IMR-90 (cell line): ENCODE measurements at regions not wholly inside any gene's neighbourhood (a gene's known extent, or its start where the extent isn't known, plus 50 kb on each side); places are given as distances from the start of the nearest gene placed in this dataset.

ENCODE experiments used
- ATAC-seq: fragments of 200-7000 bp; cut with Tn5 transposase; 2 replicates; pipeline ENCODE4 v1.9.1; 2020; ENCODE audit warnings: low read depth, mild to moderate bottlenecking, moderate library complexity
- BruUV-seq: library from RNA; stranded (reverse); fragments of 400-500 nt; replicated peaks from 2 replicates; lab custom pipeline; 2021; lab: Mats Ljungman, UMichigan
- CTCF ChIA-PET: fragments of 300-600 bp; formaldehyde crosslinking; extraction: SDS; loops from one replicate; lab custom pipeline; 2021; ENCODE audit warnings: antibody characterized with exemption; lab: Yijun Ruan, JAX
- POLR2A ChIA-PET: fragments of 300-600 bp; sonication (Branson Sonifier 250); formaldehyde crosslinking; loops from one replicate; lab custom pipeline; 2022; ENCODE audit warnings: antibody characterized with exemption; ENCODE audit not compliant: unreplicated experiment; lab: Charles Lee
- DNase-seq: peaks from one replicate; pipeline ENCODE4 v3.0.0; 2013
- H2AFZ ChIP-seq: replicated peaks from 2 replicates; pipeline ENCODE3; 2013; ENCODE audit warnings: low read length, mild to moderate bottlenecking; ENCODE audit not compliant: poor library complexity
- H2AK5ac ChIP-seq: 2 replicates; pipeline ENCODE4 v1.6.1; 2013; ENCODE audit warnings: low read depth, low read length, inconsistent platforms
- H2AK9ac ChIP-seq: replicated peaks from 2 replicates; pipeline ENCODE3; 2013; ENCODE audit warnings: mild to moderate bottlenecking, low read depth, low read length, moderate library complexity; ENCODE audit not compliant: poor library complexity
- H2BK120ac ChIP-seq: 2 replicates; pipeline ENCODE4 v1.6.1; 2013; ENCODE audit warnings: low read depth, low read length, inconsistent platforms
- H2BK15ac ChIP-seq: 3 replicates; pipeline ENCODE4 v1.6.1; 2013; ENCODE audit warnings: low read depth, low read length, inconsistent platforms
- H2BK20ac ChIP-seq: 2 replicates; pipeline ENCODE4 v1.6.1; 2013; ENCODE audit warnings: low read depth, mild to moderate bottlenecking, inconsistent platforms, low read length, moderate library complexity
- H2BK5ac ChIP-seq: 2 replicates; pipeline ENCODE4 v1.6.1; 2013; ENCODE audit warnings: mild to moderate bottlenecking, low read depth, low read length, inconsistent platforms; ENCODE audit not compliant: poor library complexity, severe bottlenecking
- H3K14ac ChIP-seq: replicated peaks from 2 replicates; pipeline ENCODE4 v1.6.1; 2013; ENCODE audit warnings: low read depth, low read length, inconsistent platforms
- H3K18ac ChIP-seq: 2 replicates; pipeline ENCODE4 v1.6.1; 2013; ENCODE audit warnings: low read depth, low read length, control low read depth
- H3K23ac ChIP-seq: 2 replicates; pipeline ENCODE4 v1.6.1; 2013; ENCODE audit warnings: low read depth, low read length, inconsistent platforms
- H3K27ac ChIP-seq: 2 replicates; pipeline ENCODE4 v1.5.1; 2013; ENCODE audit warnings: mild to moderate bottlenecking, control low read depth, low read length; ENCODE audit not compliant: insufficient read depth
- H3K27me3 ChIP-seq: 2 replicates; pipeline ENCODE4 v1.6.1; 2013; ENCODE audit warnings: low read length; ENCODE audit not compliant: control insufficient read depth, insufficient read depth
- H3K36me3 ChIP-seq: 2 replicates; pipeline ENCODE4 v1.6.1; 2013; ENCODE audit warnings: low read length, mixed read lengths; ENCODE audit not compliant: control insufficient read depth, insufficient read depth
- H3K4ac ChIP-seq: 2 replicates; pipeline ENCODE4 v1.6.1; 2013; ENCODE audit warnings: low read depth, low read length, inconsistent platforms
- H3K4me1 ChIP-seq: 2 replicates; pipeline ENCODE4 v1.6.1; 2013; ENCODE audit warnings: low read length, mixed read lengths; ENCODE audit not compliant: control insufficient read depth, insufficient read depth
- H3K4me2 ChIP-seq: 2 replicates; pipeline ENCODE4 v1.6.1; 2013; ENCODE audit warnings: low read depth, mild to moderate bottlenecking, control low read depth, low read length, moderate library complexity
- H3K4me3 ChIP-seq: 2 replicates; pipeline ENCODE4 v1.5.1; 2013; ENCODE audit warnings: low read depth, mild to moderate bottlenecking, control low read depth, low read length, moderate library complexity; ENCODE audit not compliant: insufficient read depth
- H3K56ac ChIP-seq: 2 replicates; pipeline ENCODE4 v1.6.1; 2013; ENCODE audit warnings: low read length, inconsistent platforms; ENCODE audit not compliant: insufficient read depth; ENCODE audit errors: extremely low read depth
- H3K79me1 ChIP-seq, 2 experiments: 2 replicates each; pipeline ENCODE4 v1.6.1; 2013; ENCODE audit warnings: low read length in 2 of 2, inconsistent platforms in 1 of 2, low read depth in 1 of 2
- H3K9ac ChIP-seq: 2 replicates; pipeline ENCODE4 v1.6.1; 2013; ENCODE audit warnings: low read depth, low read length, control low read depth
- H3K9me1 ChIP-seq: 2 replicates; pipeline ENCODE4 v1.6.1; 2013; ENCODE audit warnings: low read length, inconsistent platforms; ENCODE audit not compliant: insufficient read depth
- H3K9me3 ChIP-seq: 2 replicates; pipeline ENCODE4 v1.6.1; 2013; ENCODE audit warnings: low read length; ENCODE audit not compliant: control insufficient read depth, insufficient read depth
- H4K20me1 ChIP-seq: 2 replicates; pipeline ENCODE4 v1.6.1; 2013; ENCODE audit warnings: low read length, inconsistent platforms; ENCODE audit not compliant: insufficient read depth
- H4K5ac ChIP-seq: 2 replicates; pipeline ENCODE4 v1.6.1; 2013; ENCODE audit warnings: mild to moderate bottlenecking, low read depth, low read length, control low read depth
- H4K8ac ChIP-seq, 2 experiments: 2 replicates each; pipeline ENCODE4 v1.6.1; 2013; ENCODE audit warnings: low read depth in 2 of 2, low read length in 2 of 2, control low read depth in 1 of 2, inconsistent platforms in 1 of 2
- H4K91ac ChIP-seq: 2 replicates; pipeline ENCODE4 v1.6.1; 2013; ENCODE audit warnings: low read depth, low read length, inconsistent platforms; ENCODE audit not compliant: insufficient read depth
- BHLHE40 ChIP-seq: fragments of 150-350 bp; IDR thresholded peaks from 2 replicates; pipeline ENCODE4 v1.6.1; 2016; ENCODE audit warnings: mild to moderate bottlenecking, low read depth, low read length
- CEBPB ChIP-seq: IDR thresholded peaks from 2 replicates; pipeline ENCODE4 v1.6.1; 2012; ENCODE audit warnings: low read depth, low read length, improper control_type of control experiment
- CHD1 ChIP-seq: IDR thresholded peaks from 2 replicates; pipeline ENCODE4 v1.6.1; 2012; ENCODE audit warnings: low read depth, low read length, improper control_type of control experiment
- FOS ChIP-seq: fragments of 150-350 bp; IDR thresholded peaks from 2 replicates; pipeline ENCODE4 v1.6.1; 2016; ENCODE audit warnings: low read depth, low read length
- MAFK ChIP-seq: IDR thresholded peaks from 2 replicates; pipeline ENCODE4 v1.6.1; 2012; ENCODE audit warnings: low read depth, low read length, improper control_type of control experiment
- MAZ ChIP-seq: IDR thresholded peaks from 2 replicates; pipeline ENCODE4 v1.6.1; 2012; ENCODE audit warnings: low read depth, mild to moderate bottlenecking, low read length, improper control_type of control experiment, moderate library complexity, borderline replicate concordance
- MXI1 ChIP-seq: IDR thresholded peaks from 2 replicates; pipeline ENCODE4 v1.6.1; 2012; ENCODE audit warnings: low read depth, mild to moderate bottlenecking, low read length, moderate library complexity, borderline replicate concordance
- NFE2L2 ChIP-seq: fragments of 150-350 bp; IDR thresholded peaks from 2 replicates; pipeline ENCODE4 v1.6.1; 2016; ENCODE audit warnings: low read depth, mild to moderate bottlenecking, low read length
- POLR2A ChIP-seq: IDR thresholded peaks from 2 replicates; pipeline ENCODE4 v1.6.1; 2012; ENCODE audit warnings: mild to moderate bottlenecking, low read depth, low read length
- RAD21 ChIP-seq: IDR thresholded peaks from 2 replicates; pipeline ENCODE4 v1.6.1; 2012; ENCODE audit warnings: low read length, improper control_type of control experiment
- RCOR1 ChIP-seq: IDR thresholded peaks from 2 replicates; pipeline ENCODE4 v1.6.1; 2012; ENCODE audit warnings: mild to moderate bottlenecking, low read length, improper control_type of control experiment; ENCODE audit not compliant: insufficient replicate concordance
- RFX5 ChIP-seq: IDR thresholded peaks from 2 replicates; pipeline ENCODE4 v1.8.0; 2012; ENCODE audit warnings: low read depth, mild to moderate bottlenecking, low read length, moderate library complexity
- SMC3 ChIP-seq: fragments of 150-350 bp; IDR thresholded peaks from 2 replicates; pipeline ENCODE4 v1.6.1; 2016; ENCODE audit warnings: low read depth, mild to moderate bottlenecking, antibody characterized with exemption, low read length, moderate library complexity
- WGBS, 2 experiments: methylation state at CpG; one replicate each; pipeline versions ENCODE4 v1.1.5 to v1.1.7; 2013; ENCODE audit warnings: missing lambda C conversion rate in 2 of 2; ENCODE audit not compliant: insufficient read length in 1 of 2; ENCODE audit errors: extremely low coverage in 2 of 2; 5-methylcytosine and 5-hydroxymethylcytosine counted together
- dilution Hi-C: fragments of 300-500 bp; cut with HindIII; formaldehyde crosslinking; loops from one replicate; pipeline ENCODE4 v1.14.3; 2018; ENCODE audit warnings: low sequenced_read_pairs; ENCODE audit not compliant: unreplicated experiment
- in situ Hi-C: fragments of 300-500 bp; cut with MboI; formaldehyde crosslinking; loops from 3 replicates; pipeline ENCODE4 v1.14.3; 2019; ENCODE audit warnings: low sequenced_read_pairs, inconsistent platforms, mixed read lengths
- intact Hi-C: fragments of 100-400 bp; cut with micrococcal nuclease; formaldehyde crosslinking; loops from 2 replicates; pipeline ENCODE4 v1.10.0; 2022
- TF ChIP-seq, protein P1 (sequence below): fragments of 150-350 bp; IDR thresholded peaks from 2 replicates; pipeline ENCODE4 v1.6.1; 2017; ENCODE audit warnings: mild to moderate bottlenecking, antibody characterized with exemption, low read length, low read depth
- TF ChIP-seq, protein P2 (sequence below): fragments of 150-350 bp; IDR thresholded peaks from 2 replicates; pipeline ENCODE4 v1.6.1; 2016; ENCODE audit warnings: low read depth, mild to moderate bottlenecking, low read length, moderate library complexity, borderline replicate concordance
- TF ChIP-seq, protein P3 (sequence below): conservative IDR thresholded peaks from 2 replicates; pipeline ENCODE4 v1.5.1; 2012; ENCODE audit warnings: mild to moderate bottlenecking, low read depth, low read length, improper control_type of control experiment

DNA sequence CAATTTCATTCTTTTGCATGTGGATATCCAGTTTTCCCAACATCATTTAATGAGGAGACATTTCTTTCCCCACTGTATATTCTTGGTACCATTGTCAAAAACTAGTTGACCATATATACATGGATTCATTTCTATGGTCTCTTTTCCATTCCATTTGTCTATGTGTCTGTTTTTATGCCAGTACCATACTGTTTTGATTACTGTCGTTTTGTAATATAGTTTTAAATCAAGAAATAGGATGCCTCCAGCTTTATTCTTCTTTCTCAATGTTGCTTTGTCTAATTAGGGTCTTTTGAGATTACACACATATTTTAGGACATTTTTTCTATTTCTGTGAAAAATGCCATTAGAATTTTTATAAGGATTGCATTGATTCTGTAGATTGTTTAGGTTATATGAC is 177.5 kb upstream of the POU2AF2 start:
- H4K5ac ChIP-seq: no peak overlapping the region
- no peak overlapping the region for H3K4ac ChIP-seq
- dilution Hi-C loops: no loop called here
- intact Hi-C loops: no loop called here
- no peak for DNase-seq
- H3K23ac ChIP-seq: no peak overlapping the region
- H3K9ac ChIP-seq: no peak overlapping the region
- in situ Hi-C loops: no loop called here
- ChIA-PET CTCF (no interaction called here), POLR2A (no interaction called here)
- H3K4me1 ChIP-seq: peaks cover 5% of the 10 kb centered on the region
- H3K4me3 ChIP-seq: no peak overlapping the region
- H3K14ac ChIP-seq: no peak overlapping the region
- H2BK15ac ChIP-seq: no peak overlapping the region
- no peak overlapping the region for H4K8ac ChIP-seq
- no peak for ATAC-seq
- no peaks in the 10 kb centered on the region for H4K20me1 ChIP-seq
- no peak overlapping the region for H2AK9ac ChIP-seq
- H3K36me3 ChIP-seq: no peaks in the 10 kb centered on the region
- H3K27ac ChIP-seq: no peak overlapping the region
- TF ChIP-seq MAZ (no peak), CHD1 (no peak), POLR2A (no peak), FOS (no peak), CEBPB (no peak), NFE2L2 (no peak), MAFK (no peak), SMC3 (no peak), BHLHE40 (no peak), MXI1 (no peak), RFX5 (no peak), RAD21 (no peak), RCOR1 (no peak)
- TF ChIP-seq, protein P1, sequence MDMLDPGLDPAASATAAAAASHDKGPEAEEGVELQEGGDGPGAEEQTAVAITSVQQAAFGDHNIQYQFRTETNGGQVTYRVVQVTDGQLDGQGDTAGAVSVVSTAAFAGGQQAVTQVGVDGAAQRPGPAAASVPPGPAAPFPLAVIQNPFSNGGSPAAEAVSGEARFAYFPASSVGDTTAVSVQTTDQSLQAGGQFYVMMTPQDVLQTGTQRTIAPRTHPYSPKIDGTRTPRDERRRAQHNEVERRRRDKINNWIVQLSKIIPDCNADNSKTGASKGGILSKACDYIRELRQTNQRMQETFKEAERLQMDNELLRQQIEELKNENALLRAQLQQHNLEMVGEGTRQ: no peak
- TF ChIP-seq, protein P2, sequence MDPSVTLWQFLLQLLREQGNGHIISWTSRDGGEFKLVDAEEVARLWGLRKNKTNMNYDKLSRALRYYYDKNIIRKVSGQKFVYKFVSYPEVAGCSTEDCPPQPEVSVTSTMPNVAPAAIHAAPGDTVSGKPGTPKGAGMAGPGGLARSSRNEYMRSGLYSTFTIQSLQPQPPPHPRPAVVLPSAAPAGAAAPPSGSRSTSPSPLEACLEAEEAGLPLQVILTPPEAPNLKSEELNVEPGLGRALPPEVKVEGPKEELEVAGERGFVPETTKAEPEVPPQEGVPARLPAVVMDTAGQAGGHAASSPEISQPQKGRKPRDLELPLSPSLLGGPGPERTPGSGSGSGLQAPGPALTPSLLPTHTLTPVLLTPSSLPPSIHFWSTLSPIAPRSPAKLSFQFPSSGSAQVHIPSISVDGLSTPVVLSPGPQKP: no peak
- TF ChIP-seq, protein P3, sequence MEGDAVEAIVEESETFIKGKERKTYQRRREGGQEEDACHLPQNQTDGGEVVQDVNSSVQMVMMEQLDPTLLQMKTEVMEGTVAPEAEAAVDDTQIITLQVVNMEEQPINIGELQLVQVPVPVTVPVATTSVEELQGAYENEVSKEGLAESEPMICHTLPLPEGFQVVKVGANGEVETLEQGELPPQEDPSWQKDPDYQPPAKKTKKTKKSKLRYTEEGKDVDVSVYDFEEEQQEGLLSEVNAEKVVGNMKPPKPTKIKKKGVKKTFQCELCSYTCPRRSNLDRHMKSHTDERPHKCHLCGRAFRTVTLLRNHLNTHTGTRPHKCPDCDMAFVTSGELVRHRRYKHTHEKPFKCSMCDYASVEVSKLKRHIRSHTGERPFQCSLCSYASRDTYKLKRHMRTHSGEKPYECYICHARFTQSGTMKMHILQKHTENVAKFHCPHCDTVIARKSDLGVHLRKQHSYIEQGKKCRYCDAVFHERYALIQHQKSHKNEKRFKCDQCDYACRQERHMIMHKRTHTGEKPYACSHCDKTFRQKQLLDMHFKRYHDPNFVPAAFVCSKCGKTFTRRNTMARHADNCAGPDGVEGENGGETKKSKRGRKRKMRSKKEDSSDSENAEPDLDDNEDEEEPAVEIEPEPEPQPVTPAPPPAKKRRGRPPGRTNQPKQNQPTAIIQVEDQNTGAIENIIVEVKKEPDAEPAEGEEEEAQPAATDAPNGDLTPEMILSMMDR: no peak
- H2BK20ac ChIP-seq: no peak overlapping the region
- no peak overlapping the region for H2BK120ac ChIP-seq
- no peaks in the 10 kb centered on the region for H3K27me3 ChIP-seq
- H3K79me1 ChIP-seq: no peaks in the 10 kb centered on the region
- H4K91ac ChIP-seq: no peak overlapping the region
- H3K18ac ChIP-seq: no peak overlapping the region
- H3K56ac ChIP-seq: no peak overlapping the region
- no peak overlapping the region for H2AFZ ChIP-seq
- no peaks in the 10 kb centered on the region for H3K9me3 ChIP-seq
- no CpG with 5 or more reads among the region's 1 CpG for WGBS, 2 experiments
- BruUV-seq: no TSS peak
- H2AK5ac ChIP-seq: no peak overlapping the region
- no peak overlapping the region for H3K4me2 ChIP-seq
- H3K9me1 ChIP-seq: no peaks in the 10 kb centered on the region; the same call in 1 of the 2 replicates
- no peak overlapping the region for H2BK5ac ChIP-seq
